Prostate gland (tissue), 2 donors: ENCODE measurements at regions not wholly inside any gene's neighbourhood (a gene's known extent, or its start where the extent isn't known, plus 50 kb on each side); places are given as distances from the start of the nearest gene placed in this dataset.

ENCODE experiments used
- POLR2A ChIP-seq: fragments of 450-650 bp; IDR thresholded peaks from one replicate; pipeline ENCODE4 v1.6.1; 2016; ENCODE audit warnings: antibody characterized with exemption, mild to moderate bottlenecking
- POLR2AphosphoS5 ChIP-seq: sonication (generic); formaldehyde crosslinking; IDR thresholded peaks from one replicate; pipeline ENCODE4 v1.6.1; 2017; ENCODE audit warnings: antibody characterized with exemption
- TF ChIP-seq, protein P1 (sequence below), 4 experiments: fragments of 200-600 bp in 2 of 4; fragments of 450-650 bp in 2 of 4; sonication (generic) in 2 of 4; IDR thresholded peaks; 1 replicate in 3 of 4; 2 replicates in 1 of 4; pipeline ENCODE4 v1.5.1; 2016 to 2019; ENCODE audit warnings: antibody characterized with exemption in 4 of 4, mild to moderate bottlenecking in 2 of 4, moderate library complexity in 2 of 4

- TF ChIP-seq, protein P1, sequence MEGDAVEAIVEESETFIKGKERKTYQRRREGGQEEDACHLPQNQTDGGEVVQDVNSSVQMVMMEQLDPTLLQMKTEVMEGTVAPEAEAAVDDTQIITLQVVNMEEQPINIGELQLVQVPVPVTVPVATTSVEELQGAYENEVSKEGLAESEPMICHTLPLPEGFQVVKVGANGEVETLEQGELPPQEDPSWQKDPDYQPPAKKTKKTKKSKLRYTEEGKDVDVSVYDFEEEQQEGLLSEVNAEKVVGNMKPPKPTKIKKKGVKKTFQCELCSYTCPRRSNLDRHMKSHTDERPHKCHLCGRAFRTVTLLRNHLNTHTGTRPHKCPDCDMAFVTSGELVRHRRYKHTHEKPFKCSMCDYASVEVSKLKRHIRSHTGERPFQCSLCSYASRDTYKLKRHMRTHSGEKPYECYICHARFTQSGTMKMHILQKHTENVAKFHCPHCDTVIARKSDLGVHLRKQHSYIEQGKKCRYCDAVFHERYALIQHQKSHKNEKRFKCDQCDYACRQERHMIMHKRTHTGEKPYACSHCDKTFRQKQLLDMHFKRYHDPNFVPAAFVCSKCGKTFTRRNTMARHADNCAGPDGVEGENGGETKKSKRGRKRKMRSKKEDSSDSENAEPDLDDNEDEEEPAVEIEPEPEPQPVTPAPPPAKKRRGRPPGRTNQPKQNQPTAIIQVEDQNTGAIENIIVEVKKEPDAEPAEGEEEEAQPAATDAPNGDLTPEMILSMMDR (IDR thresholded peaks at IDR 0.05), result no peak
- TF ChIP-seq POLR2A (no peak), POLR2AphosphoS5 (no peak)
Measured at GRCh38 chr10:91711885-91712680, 79.2 kb upstream of the PPP1R3C start.
